Left ventricle myocardium inferior (tissue), 1 donor: ENCODE measurements at regions not wholly inside any gene's neighbourhood (a gene's known extent, or its start where the extent isn't known, plus 50 kb on each side); places are given as distances from the start of the nearest gene placed in this dataset.
A peak's percentile ranks its signal among the peaks of the same experiment; 100 is the strongest.

Experiments used
- DNase-seq: peaks from one replicate; pipeline ENCODE4 v3.0.0-alpha.2; 2020
- H3K27ac ChIP-seq: fragments of 200-600 bp; replicated peaks from 2 replicates; pipeline ENCODE4 v1.8.0; 2021
- H3K27me3 ChIP-seq: fragments of 200-600 bp; 2 replicates; pipeline ENCODE4 v1.8.0; 2021; ENCODE audit warnings: low read depth
- H3K36me3 ChIP-seq: fragments of 200-600 bp; 2 replicates; pipeline ENCODE4 v1.8.0; 2021
- H3K4me1 ChIP-seq: fragments of 200-600 bp; 2 replicates; pipeline ENCODE4 v1.8.0; 2021
- H3K4me3 ChIP-seq: fragments of 200-600 bp; 2 replicates; pipeline ENCODE4 v1.8.0; 2021; ENCODE audit warnings: mild to moderate bottlenecking, moderate library complexity
- H3K9me3 ChIP-seq: fragments of 200-600 bp; replicated peaks from 2 replicates; pipeline ENCODE4 v1.8.0; 2021
- intact Hi-C: fragments of 100-400 bp; cut with micrococcal nuclease; formaldehyde crosslinking; loops from one replicate; pipeline ENCODE4 v1.11.0; 2022
- TF ChIP-seq, protein P1 (sequence below): fragments of 200-600 bp; IDR thresholded peaks from 2 replicates; pipeline ENCODE4 v1.8.0; 2021; ENCODE audit warnings: antibody characterized with exemption, mild to moderate bottlenecking, borderline replicate concordance
- donor health status: DM: no; HTN: yes; CAD: no; lungs with severe emphysema.

GRCh38 chr9:89999176-89999533 lies 394.3 kb downstream of the GADD45G start:
- Histone ChIP-seq H3K9me3 (no peaks in the 10 kb centered on the region), H3K4me3 (no peak overlapping the region), H3K27me3 (no peaks in the 10 kb centered on the region), H3K36me3 (no peaks in the 10 kb centered on the region), H3K27ac (peak overlapping the region; percentile 93), H3K4me1 (peaks cover 56% of the 10 kb centered on the region)
- DNase-seq: no peak
- TF ChIP-seq, protein P1, sequence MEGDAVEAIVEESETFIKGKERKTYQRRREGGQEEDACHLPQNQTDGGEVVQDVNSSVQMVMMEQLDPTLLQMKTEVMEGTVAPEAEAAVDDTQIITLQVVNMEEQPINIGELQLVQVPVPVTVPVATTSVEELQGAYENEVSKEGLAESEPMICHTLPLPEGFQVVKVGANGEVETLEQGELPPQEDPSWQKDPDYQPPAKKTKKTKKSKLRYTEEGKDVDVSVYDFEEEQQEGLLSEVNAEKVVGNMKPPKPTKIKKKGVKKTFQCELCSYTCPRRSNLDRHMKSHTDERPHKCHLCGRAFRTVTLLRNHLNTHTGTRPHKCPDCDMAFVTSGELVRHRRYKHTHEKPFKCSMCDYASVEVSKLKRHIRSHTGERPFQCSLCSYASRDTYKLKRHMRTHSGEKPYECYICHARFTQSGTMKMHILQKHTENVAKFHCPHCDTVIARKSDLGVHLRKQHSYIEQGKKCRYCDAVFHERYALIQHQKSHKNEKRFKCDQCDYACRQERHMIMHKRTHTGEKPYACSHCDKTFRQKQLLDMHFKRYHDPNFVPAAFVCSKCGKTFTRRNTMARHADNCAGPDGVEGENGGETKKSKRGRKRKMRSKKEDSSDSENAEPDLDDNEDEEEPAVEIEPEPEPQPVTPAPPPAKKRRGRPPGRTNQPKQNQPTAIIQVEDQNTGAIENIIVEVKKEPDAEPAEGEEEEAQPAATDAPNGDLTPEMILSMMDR: no peak
- intact Hi-C loops: no loop called here

GRCh38 chr9:89999534-90000370 lies 394.9 kb downstream of the GADD45G start:
- Histone ChIP-seq H3K27me3 (no peaks in the 10 kb centered on the region), H3K36me3 (no peaks in the 10 kb centered on the region), H3K27ac (peak overlapping the region; percentile 93), H3K9me3 (no peaks in the 10 kb centered on the region), H3K4me3 (peak overlapping the region; percentile 44), H3K4me1 (peaks cover 50% of the 10 kb centered on the region)
- TF ChIP-seq, protein P1: no peak
- peak; percentile 79 for DNase-seq
- intact Hi-C loops: no loop called here

DNA sequence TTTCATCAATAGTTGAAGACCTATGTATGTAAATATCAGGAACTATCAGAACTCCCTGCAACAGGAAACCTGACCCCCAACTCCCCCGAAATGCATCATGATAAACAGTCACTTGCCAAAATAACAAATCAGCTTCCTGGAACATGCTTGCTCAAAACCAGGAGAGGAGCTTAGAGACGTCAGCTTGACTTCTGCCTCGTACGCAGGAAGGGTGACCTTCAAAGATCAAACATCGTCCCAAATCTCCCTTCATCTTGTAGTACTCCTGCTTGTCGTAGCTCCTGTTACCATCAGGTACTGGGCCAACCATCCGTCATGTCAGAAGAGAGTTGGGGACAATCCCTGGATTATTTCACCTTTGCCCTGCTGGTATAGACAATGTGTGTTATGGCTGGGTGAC lies 396.1 kb downstream of the GADD45G start:
- TF ChIP-seq, protein P1: no peak
- Histone ChIP-seq H3K4me3 (no peak overlapping the region), H3K4me1 (peaks cover 49% of the 10 kb centered on the region), H3K36me3 (no peaks in the 10 kb centered on the region), H3K27me3 (no peaks in the 10 kb centered on the region), H3K9me3 (peaks cover 11% of the 10 kb centered on the region), H3K27ac (peak overlapping the region; percentile 93)
- DNase-seq: no peak
- intact Hi-C loops: no loop called here

DNA sequence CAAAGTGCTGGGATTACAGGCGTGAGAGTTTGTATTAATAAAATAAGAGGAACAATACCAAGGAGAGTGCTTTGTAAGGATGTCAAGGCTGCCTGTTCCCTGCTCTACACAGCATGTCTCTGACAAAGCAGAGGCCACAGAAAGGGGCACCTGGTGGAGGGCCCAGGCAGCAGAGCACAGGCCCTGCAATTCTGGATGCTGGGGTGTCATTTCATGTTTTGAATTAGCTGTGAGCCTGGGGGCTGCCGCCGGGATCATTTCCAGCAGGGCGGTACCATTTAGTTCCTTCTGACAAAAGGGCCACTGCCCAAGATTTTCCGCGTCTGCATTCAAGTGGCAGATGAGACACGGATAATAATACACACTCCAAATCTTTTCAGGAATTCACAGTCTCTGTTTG lies 396.9 kb downstream of the GADD45G start:
- DNase-seq: no peak
- intact Hi-C loops: no loop called here
- H3K4me1 ChIP-seq: peaks cover 49% of the 10 kb centered on the region

GRCh38 chr9:90002397-90003271 lies 397.8 kb downstream of the GADD45G start:
- intact Hi-C loops: no loop called here
- TF ChIP-seq, protein P1: no peak
- DNase-seq: peak; percentile 42
- Histone ChIP-seq H3K4me3 (no peak overlapping the region), H3K4me1 (peaks cover 49% of the 10 kb centered on the region), H3K27ac (peak overlapping the region; percentile 93), H3K9me3 (peaks cover 11% of the 10 kb centered on the region), H3K36me3 (no peaks in the 10 kb centered on the region), H3K27me3 (no peaks in the 10 kb centered on the region)

More for the DNA sequence above, 396.9 kb downstream of the GADD45G start:
- no peaks in the 10 kb centered on the region for H3K36me3 ChIP-seq
- peak overlapping the region; percentile 93 for H3K27ac ChIP-seq
- TF ChIP-seq, protein P1: no peak
- no peak overlapping the region for H3K4me3 ChIP-seq
- H3K9me3 ChIP-seq: peaks cover 11% of the 10 kb centered on the region
- no peaks in the 10 kb centered on the region for H3K27me3 ChIP-seq
